ENCODE measurements at regions not wholly inside any gene's neighbourhood (a gene's known extent, or its start where the extent isn't known, plus 50 kb on each side); places are given as distances from the start of the nearest gene placed in this dataset.
A peak's percentile ranks its signal among the peaks of the same experiment; 100 is the strongest.

DNA sequence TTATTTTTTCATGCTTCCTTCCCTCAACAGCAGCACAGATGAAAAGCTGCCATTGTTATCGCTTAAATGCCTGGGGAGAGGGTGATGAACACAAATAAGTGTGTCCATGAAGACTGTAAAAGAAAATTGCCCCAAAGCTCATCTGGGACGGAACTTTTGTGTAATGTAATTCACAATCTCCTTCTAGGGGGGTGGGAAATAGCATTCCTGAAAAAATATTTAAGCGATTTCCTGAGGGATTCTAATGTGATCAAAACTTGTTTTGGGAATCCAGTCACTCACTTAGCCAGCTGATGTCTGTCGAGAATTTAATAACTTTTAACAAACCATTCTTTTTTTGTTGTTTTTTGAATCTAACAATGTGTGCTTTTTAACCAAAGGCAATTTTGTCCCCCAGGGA lies 427.9 kb downstream of the PLCL1 start:
- no peak overlapping the region for H3K4me3 ChIP-seq (ENCODE audit: insufficient read depth in 1 of 2, low read depth in 1 of 2, low read length in 2 of 2)
- no peaks in the 10 kb centered on the region for H3K9me3 ChIP-seq (ENCODE audit: control insufficient read depth, low read length)
- no peak overlapping the region for H3K4me2 ChIP-seq (ENCODE audit: low read length, poor library complexity, severe bottlenecking)
- no peaks in the 10 kb centered on the region for H3K79me1 ChIP-seq (replicated peaks; ENCODE audit: low read length, poor library complexity, severe bottlenecking)
- H3K14ac ChIP-seq (ENCODE audit: low read length in 2 of 2) = no peak overlapping the region
- H2BK15ac ChIP-seq (ENCODE audit: low read depth, poor library complexity, severe bottlenecking) = no peak overlapping the region
- no peak overlapping the region for H3K18ac ChIP-seq (ENCODE audit: low read depth in 1 of 2, low read length in 2 of 2)
- no peak overlapping the region for H3K4ac ChIP-seq (ENCODE audit: low read depth in 1 of 2, low read length in 2 of 2)
- no peak overlapping the region for H2AFZ ChIP-seq (ENCODE audit: low read depth, low read length)
- no peak overlapping the region for H2BK12ac ChIP-seq (ENCODE audit: low read length in 2 of 2)
- no peak overlapping the region for H3K23ac ChIP-seq (ENCODE audit: low read length in 2 of 2)
- H4K8ac ChIP-seq (ENCODE audit: low read length) = no peak overlapping the region
- H2BK5ac ChIP-seq (ENCODE audit: low read depth, low read length, poor library complexity, severe bottlenecking) = no peak overlapping the region
- no peak overlapping the region for H3K27ac ChIP-seq (ENCODE audit: low read length, poor library complexity, severe bottlenecking)
- no peaks in the 10 kb centered on the region for H3K36me3 ChIP-seq (ENCODE audit: control insufficient read depth in 1 of 2, insufficient read depth in 2 of 2, low read depth in 1 of 2, low read length in 2 of 2)
- DNase-seq = no peak
- peaks cover 0 to 4% of the 10 kb centered on the region in 2 experiments for H3K27me3 ChIP-seq (ENCODE audit: control insufficient read depth in 1 of 2, insufficient read depth in 1 of 2, low read length in 2 of 2)
- 78% methylated on average over 3 of the region's 4 CpGs for WGBS
- no peak overlapping the region for H2BK120ac ChIP-seq (ENCODE audit: low read depth, low read length)
- H3K4me1 ChIP-seq (ENCODE audit: control insufficient read depth, insufficient read depth, low read depth, low read length) = no peaks in the 10 kb centered on the region
- no peak overlapping the region for H3K9ac ChIP-seq (ENCODE audit: low read length)
- H2AK5ac ChIP-seq (ENCODE audit: low read length, severe bottlenecking) = no peak overlapping the region
- H4K91ac ChIP-seq (ENCODE audit: low read length) = no peak overlapping the region

DNA sequence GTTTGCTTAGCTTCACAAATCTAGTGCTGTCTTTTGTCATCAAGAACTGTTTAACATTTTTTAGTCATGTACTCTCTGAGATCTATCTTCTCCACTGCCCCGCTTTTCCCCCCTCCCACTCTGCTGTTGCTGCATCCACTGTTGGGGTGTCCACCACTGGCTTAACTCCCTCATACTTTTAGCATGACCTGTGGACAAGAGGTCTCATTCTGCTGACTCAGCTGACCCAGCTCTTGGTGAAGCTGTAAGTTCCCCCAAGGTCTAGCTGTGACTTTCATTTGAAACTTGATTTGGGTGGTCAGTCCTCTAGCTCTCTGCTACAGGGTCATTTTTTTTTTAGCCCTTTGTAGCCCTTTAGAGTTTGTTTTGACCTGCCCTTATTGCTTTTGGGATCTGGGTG lies 427.2 kb downstream of the PLCL1 start:
- Histone ChIP-seq H3K27me3 (ENCODE audit: control insufficient read depth in 1 of 2, insufficient read depth in 1 of 2, low read length in 2 of 2) (peaks cover 0 to 2% of the 10 kb centered on the region in 2 experiments), H3K27ac (ENCODE audit: low read length, poor library complexity, severe bottlenecking) (no peak overlapping the region), H3K23ac (ENCODE audit: low read length in 2 of 2) (no peak overlapping the region), H3K36me3 (ENCODE audit: control insufficient read depth in 1 of 2, insufficient read depth in 2 of 2, low read depth in 1 of 2, low read length in 2 of 2) (no peaks in the 10 kb centered on the region), H4K91ac (ENCODE audit: low read length) (no peak overlapping the region), H2BK12ac (ENCODE audit: low read length in 2 of 2) (no peak overlapping the region), H2BK120ac (ENCODE audit: low read depth, low read length) (no peak overlapping the region), H3K4me1 (ENCODE audit: control insufficient read depth, insufficient read depth, low read depth, low read length) (no peaks in the 10 kb centered on the region), H3K4me2 (ENCODE audit: low read length, poor library complexity, severe bottlenecking) (no peak overlapping the region), H4K8ac (ENCODE audit: low read length) (no peak overlapping the region), H3K4ac (ENCODE audit: low read depth in 1 of 2, low read length in 2 of 2) (no peak overlapping the region), H3K9ac (ENCODE audit: low read length) (no peak overlapping the region), H3K4me3 (ENCODE audit: insufficient read depth in 1 of 2, low read depth in 1 of 2, low read length in 2 of 2) (no peak overlapping the region), H2AK5ac (ENCODE audit: low read length, severe bottlenecking) (no peak overlapping the region), H3K14ac (ENCODE audit: low read length in 2 of 2) (no peak overlapping the region), H2BK5ac (ENCODE audit: low read depth, low read length, poor library complexity, severe bottlenecking) (no peak overlapping the region), H3K79me1 (replicated peaks; ENCODE audit: low read length, poor library complexity, severe bottlenecking) (no peaks in the 10 kb centered on the region), H3K18ac (ENCODE audit: low read depth in 1 of 2, low read length in 2 of 2) (peak overlapping the region in 1 of 2 experiments; percentile 12), H2AFZ (ENCODE audit: low read depth, low read length) (no peak overlapping the region), H2BK15ac (ENCODE audit: low read depth, poor library complexity, severe bottlenecking) (peak overlapping the region; percentile 48), H3K9me3 (ENCODE audit: control insufficient read depth, low read length) (no peaks in the 10 kb centered on the region)
- WGBS = 84% methylated on average over 1 of the region's 1 CpG
- no peak for DNase-seq

DNA sequence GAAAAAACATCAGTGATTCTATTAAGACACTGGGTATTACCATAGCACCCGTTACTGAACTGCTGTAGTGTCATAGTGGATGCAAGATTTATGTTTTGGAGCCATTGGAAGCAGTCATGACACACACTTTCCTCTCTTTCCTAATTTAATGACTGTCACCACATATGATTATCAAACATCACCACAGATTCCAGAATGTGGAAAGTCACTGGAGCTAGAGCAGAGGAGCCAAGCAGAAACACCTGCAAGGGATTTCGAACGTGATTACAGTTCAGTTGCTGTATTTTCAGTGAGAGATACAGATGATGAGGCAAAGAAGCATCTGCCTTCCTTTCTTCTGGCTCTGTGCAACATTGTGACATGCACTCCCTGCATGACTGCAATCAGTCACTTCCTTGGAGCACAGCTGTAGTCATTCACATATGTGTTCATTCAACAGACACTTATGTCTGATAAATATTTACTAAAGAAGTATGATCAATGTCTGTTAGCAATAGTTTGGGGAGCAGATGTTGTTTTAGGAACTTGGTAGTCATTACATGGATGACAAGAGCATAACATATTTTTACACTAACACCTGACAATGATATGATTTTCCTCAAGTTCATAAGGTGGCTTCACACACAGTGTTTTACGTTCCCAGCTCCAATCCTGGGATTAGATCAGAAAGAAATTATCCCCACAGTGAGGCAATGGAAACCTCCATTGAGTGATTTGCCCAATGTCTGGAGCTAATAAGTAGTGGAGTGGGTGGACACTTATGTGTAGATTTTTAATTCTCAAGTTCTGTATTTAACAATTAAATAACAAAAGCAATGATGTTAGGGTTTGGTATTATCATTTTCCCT lies 416.6 kb downstream of the PLCL1 start:
- Histone ChIP-seq H4K8ac (ENCODE audit: low read length) (no peak overlapping the region), H3K27ac (ENCODE audit: low read length, poor library complexity, severe bottlenecking) (no peak overlapping the region), H3K4me2 (ENCODE audit: low read length, poor library complexity, severe bottlenecking) (no peak overlapping the region), H3K36me3 (ENCODE audit: control insufficient read depth in 1 of 2, insufficient read depth in 2 of 2, low read depth in 1 of 2, low read length in 2 of 2) (no peaks in the 10 kb centered on the region), H3K14ac (ENCODE audit: low read length in 2 of 2) (no peak overlapping the region), H2BK12ac (ENCODE audit: low read length in 2 of 2) (no peak overlapping the region), H3K9ac (ENCODE audit: low read length) (no peak overlapping the region), H2BK120ac (ENCODE audit: low read depth, low read length) (no peak overlapping the region), H3K4me1 (ENCODE audit: control insufficient read depth, insufficient read depth, low read depth, low read length) (no peaks in the 10 kb centered on the region), H3K4ac (ENCODE audit: low read depth in 1 of 2, low read length in 2 of 2) (no peak overlapping the region), H2BK15ac (ENCODE audit: low read depth, poor library complexity, severe bottlenecking) (no peak overlapping the region), H4K91ac (ENCODE audit: low read length) (peak overlapping the region; percentile 46), H2BK5ac (ENCODE audit: low read depth, low read length, poor library complexity, severe bottlenecking) (no peak overlapping the region), H3K79me1 (replicated peaks; ENCODE audit: low read length, poor library complexity, severe bottlenecking) (no peaks in the 10 kb centered on the region), H3K23ac (ENCODE audit: low read length in 2 of 2) (no peak overlapping the region), H3K18ac (ENCODE audit: low read depth in 1 of 2, low read length in 2 of 2) (no peak overlapping the region), H3K27me3 (ENCODE audit: control insufficient read depth in 1 of 2, insufficient read depth in 1 of 2, low read length in 2 of 2) (peaks cover 0 to 3% of the 10 kb centered on the region in 2 experiments), H2AK5ac (ENCODE audit: low read length, severe bottlenecking) (no peak overlapping the region), H2AFZ (ENCODE audit: low read depth, low read length) (no peak overlapping the region), H3K4me3 (ENCODE audit: insufficient read depth in 1 of 2, low read depth in 1 of 2, low read length in 2 of 2) (no peak overlapping the region), H3K9me3 (ENCODE audit: control insufficient read depth, low read length) (no peaks in the 10 kb centered on the region)
- no peak for DNase-seq
- 56% methylated on average over 4 of the region's 4 CpGs for WGBS

DNA sequence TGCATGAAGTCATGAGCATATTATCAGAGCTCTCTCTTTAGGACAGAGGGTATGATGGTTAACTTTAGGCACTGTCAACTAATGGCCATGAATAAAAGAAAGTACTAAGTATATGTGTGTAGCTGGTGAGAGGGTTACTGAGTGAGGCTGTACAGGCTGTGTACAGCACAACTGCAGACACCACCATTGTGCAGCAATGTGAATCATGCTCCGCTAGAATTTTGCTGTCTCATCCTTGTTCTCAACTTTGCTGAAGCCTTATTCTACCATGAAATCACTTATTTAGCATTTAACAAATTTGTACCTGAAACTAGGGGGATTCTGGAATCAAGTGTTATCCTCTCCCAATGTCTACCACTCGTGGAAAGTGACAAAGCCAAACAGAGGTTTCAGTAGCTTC lies 414.9 kb downstream of the PLCL1 start:
- H3K4ac ChIP-seq (ENCODE audit: low read depth in 1 of 2, low read length in 2 of 2) = no peak overlapping the region
- no peak overlapping the region for H3K14ac ChIP-seq (ENCODE audit: low read length in 2 of 2)
- WGBS = 31% methylated on average over 1 of the region's 2 CpGs
- peaks cover 0 to 3% of the 10 kb centered on the region in 2 experiments for H3K27me3 ChIP-seq (ENCODE audit: control insufficient read depth in 1 of 2, insufficient read depth in 1 of 2, low read length in 2 of 2)
- no peak overlapping the region for H3K4me2 ChIP-seq (ENCODE audit: low read length, poor library complexity, severe bottlenecking)
- no peaks in the 10 kb centered on the region for H3K36me3 ChIP-seq (ENCODE audit: control insufficient read depth in 1 of 2, insufficient read depth in 2 of 2, low read depth in 1 of 2, low read length in 2 of 2)
- no peak overlapping the region for H3K27ac ChIP-seq (ENCODE audit: low read length, poor library complexity, severe bottlenecking)
- H2AK5ac ChIP-seq (ENCODE audit: low read length, severe bottlenecking) = no peak overlapping the region
- no peak overlapping the region for H3K4me3 ChIP-seq (ENCODE audit: insufficient read depth in 1 of 2, low read depth in 1 of 2, low read length in 2 of 2)
- H3K23ac ChIP-seq (ENCODE audit: low read length in 2 of 2) = no peak overlapping the region
- H3K4me1 ChIP-seq (ENCODE audit: control insufficient read depth, insufficient read depth, low read depth, low read length) = no peaks in the 10 kb centered on the region
- H2BK120ac ChIP-seq (ENCODE audit: low read depth, low read length) = no peak overlapping the region
- H3K79me1 ChIP-seq (replicated peaks; ENCODE audit: low read length, poor library complexity, severe bottlenecking) = no peaks in the 10 kb centered on the region
- H3K18ac ChIP-seq (ENCODE audit: low read depth in 1 of 2, low read length in 2 of 2) = no peak overlapping the region
- no peak overlapping the region for H2BK12ac ChIP-seq (ENCODE audit: low read length in 2 of 2)
- H2AFZ ChIP-seq (ENCODE audit: low read depth, low read length) = no peak overlapping the region
- H3K9me3 ChIP-seq (ENCODE audit: control insufficient read depth, low read length) = no peaks in the 10 kb centered on the region
- H2BK15ac ChIP-seq (ENCODE audit: low read depth, poor library complexity, severe bottlenecking) = no peak overlapping the region
- no peak overlapping the region for H4K8ac ChIP-seq (ENCODE audit: low read length)
- H2BK5ac ChIP-seq (ENCODE audit: low read depth, low read length, poor library complexity, severe bottlenecking) = no peak overlapping the region
- no peak overlapping the region for H4K91ac ChIP-seq (ENCODE audit: low read length)
- no peak for DNase-seq
- no peak overlapping the region for H3K9ac ChIP-seq (ENCODE audit: low read length)
